ENCODE measurements at regions not wholly inside any gene's neighbourhood (a gene's known extent, or its start where the extent isn't known, plus 50 kb on each side); places are given as distances from the start of the nearest gene placed in this dataset.

- H3K36me3 ChIP-seq (ENCODE audit: insufficient read depth, low read length), result no peaks in the 10 kb centered on the region
- no peaks in the 10 kb centered on the region for H3K9me3 ChIP-seq (replicated peaks; ENCODE audit: low read length)
- no peak overlapping the region for H3K9ac ChIP-seq (ENCODE audit: low read depth, low read length)
- no peak overlapping the region for H3K4me2 ChIP-seq (ENCODE audit: low read length)
- H3K4me3 ChIP-seq (ENCODE audit: low read length), result no peak overlapping the region
- no peaks in the 10 kb centered on the region for H3K27me3 ChIP-seq (ENCODE audit: control insufficient read depth, insufficient read depth, low read length)
- peaks cover 37% of the 10 kb centered on the region for H3K4me1 ChIP-seq (ENCODE audit: control insufficient read depth, insufficient read depth, low read length)
Observed at GRCh38 chr13:26501641-26502040, 55.8 kb upstream of the WASF3 start.

GRCh38 chr13:26502826-26503225, 54.7 kb upstream of the WASF3 start:
- no peak overlapping the region for H3K9ac ChIP-seq (ENCODE audit: low read depth, low read length)
- H3K4me1 ChIP-seq (ENCODE audit: control insufficient read depth, insufficient read depth, low read length), result peaks cover 25% of the 10 kb centered on the region
- H3K9me3 ChIP-seq (replicated peaks; ENCODE audit: low read length), result no peaks in the 10 kb centered on the region
- no peak overlapping the region for H3K4me2 ChIP-seq (ENCODE audit: low read length)
- H3K4me3 ChIP-seq (ENCODE audit: low read length), result no peak overlapping the region
- no peaks in the 10 kb centered on the region for H3K27me3 ChIP-seq (ENCODE audit: control insufficient read depth, insufficient read depth, low read length)
- no peaks in the 10 kb centered on the region for H3K36me3 ChIP-seq (ENCODE audit: insufficient read depth, low read length)

GRCh38 chr13:26503826-26504594, 53.5 kb upstream of the WASF3 start:
- H3K9ac ChIP-seq (ENCODE audit: low read depth, low read length), result no peak overlapping the region
- H3K4me3 ChIP-seq (ENCODE audit: low read length), result no peak overlapping the region
- peaks cover 20% of the 10 kb centered on the region for H3K4me1 ChIP-seq (ENCODE audit: control insufficient read depth, insufficient read depth, low read length)
- no peak overlapping the region for H3K4me2 ChIP-seq (ENCODE audit: low read length)
- H3K9me3 ChIP-seq (replicated peaks; ENCODE audit: low read length), result peaks cover under 1% of the 10 kb centered on the region
- H3K27me3 ChIP-seq (ENCODE audit: control insufficient read depth, insufficient read depth, low read length), result no peaks in the 10 kb centered on the region
- H3K36me3 ChIP-seq (ENCODE audit: insufficient read depth, low read length), result no peaks in the 10 kb centered on the region
